ENCODE measurements at regions not wholly inside any gene's neighbourhood (a gene's known extent, or its start where the extent isn't known, plus 50 kb on each side); places are given as distances from the start of the nearest gene placed in this dataset.

GRCh38 chr1:221514806-221515205, 227.1 kb downstream of the DUSP10 start:
- Histone ChIP-seq H3K27me3 (no peaks in the 10 kb centered on the region), H3K4me1 (no peaks in the 10 kb centered on the region), H3K27ac (no peak overlapping the region), H3K4me3 (no peak overlapping the region), H3K9me3 (no peaks in the 10 kb centered on the region), H3K36me3 (no peaks in the 10 kb centered on the region)
- TF ChIP-seq POLR2AphosphoS5 (IDR thresholded peaks at IDR 0.05) (no peak), POLR2A (IDR thresholded peaks at IDR 0.05) (no peak), CTCF (IDR thresholded peaks at IDR 0.05) (no peak), EP300 (IDR thresholded peaks at IDR 0.05) (no peak)
- ATAC-seq (ENCODE audit: low FRiP score in 2 of 2) (no peak), DNase-seq (no peak)

- H3K9me3 ChIP-seq = no peaks in the 10 kb centered on the region
- no peak overlapping the region for H3K4me3 ChIP-seq
- no peak for DNase-seq
- no peaks in the 10 kb centered on the region for H3K4me1 ChIP-seq
- TF ChIP-seq EP300 (IDR thresholded peaks at IDR 0.05) (no peak), POLR2AphosphoS5 (IDR thresholded peaks at IDR 0.05) (no peak), CTCF (IDR thresholded peaks at IDR 0.05) (no peak), POLR2A (IDR thresholded peaks at IDR 0.05) (no peak)
- no peak overlapping the region for H3K27ac ChIP-seq
- no peak for ATAC-seq (ENCODE audit: low FRiP score in 2 of 2)
- H3K36me3 ChIP-seq = no peaks in the 10 kb centered on the region
- no peaks in the 10 kb centered on the region for H3K27me3 ChIP-seq
Observed at GRCh38 chr1:221515496-221515895, 226.4 kb downstream of the DUSP10 start.

GRCh38 chr1:221517961-221518360, 223.9 kb downstream of the DUSP10 start:
- Histone ChIP-seq H3K4me3 (no peak overlapping the region), H3K4me1 (no peaks in the 10 kb centered on the region), H3K27me3 (no peaks in the 10 kb centered on the region), H3K27ac (no peak overlapping the region), H3K9me3 (no peaks in the 10 kb centered on the region), H3K36me3 (no peaks in the 10 kb centered on the region)
- WGBS, 2 donors = 66 to 71% methylated on average over 1 of the region's 1 CpG
- ATAC-seq (ENCODE audit: low FRiP score in 2 of 2) (no peak), DNase-seq (no peak)
- TF ChIP-seq EP300 (IDR thresholded peaks at IDR 0.05) (no peak), CTCF (IDR thresholded peaks at IDR 0.05) (no peak)

- WGBS, 2 donors = 80 to 82% methylated on average over 1 of the region's 1 CpG
- no peak for ATAC-seq (ENCODE audit: low FRiP score in 2 of 2)
Observed at GRCh38 chr1:221520250-221520649, 221.6 kb downstream of the DUSP10 start.

More at GRCh38 chr1:221520250-221520649, 221.6 kb downstream of the DUSP10 start:
- H3K4me3 ChIP-seq = no peak overlapping the region
- no peaks in the 10 kb centered on the region for H3K27me3 ChIP-seq
- no peaks in the 10 kb centered on the region for H3K9me3 ChIP-seq
- H3K4me1 ChIP-seq = no peaks in the 10 kb centered on the region
- TF ChIP-seq EP300 (IDR thresholded peaks at IDR 0.05) (no peak), CTCF (IDR thresholded peaks at IDR 0.05) (no peak), POLR2A (IDR thresholded peaks at IDR 0.05) (no peak), POLR2AphosphoS5 (IDR thresholded peaks at IDR 0.05) (no peak)
- H3K27ac ChIP-seq = no peak overlapping the region
- no peaks in the 10 kb centered on the region for H3K36me3 ChIP-seq
- DNase-seq = no peak

Measured in upper lobe of left lung (tissue), 6 donors.